ENCODE measurements at regions not wholly inside any gene's neighbourhood (a gene's known extent, or its start where the extent isn't known, plus 50 kb on each side); places are given as distances from the start of the nearest gene placed in this dataset.

- intact Hi-C loops (cut with micrococcal nuclease; ENCODE audit: unreplicated experiment), result no loop called here
- POLR2A ChIA-PET (ENCODE audit: unreplicated experiment), result no interaction called here
- H3K79me2 ChIP-seq (ENCODE audit: low read depth), result no peaks in the 10 kb centered on the region
Observed at GRCh38 chr10:10350050-10350449, 667.6 kb upstream of the CELF2 start.

DNA sequence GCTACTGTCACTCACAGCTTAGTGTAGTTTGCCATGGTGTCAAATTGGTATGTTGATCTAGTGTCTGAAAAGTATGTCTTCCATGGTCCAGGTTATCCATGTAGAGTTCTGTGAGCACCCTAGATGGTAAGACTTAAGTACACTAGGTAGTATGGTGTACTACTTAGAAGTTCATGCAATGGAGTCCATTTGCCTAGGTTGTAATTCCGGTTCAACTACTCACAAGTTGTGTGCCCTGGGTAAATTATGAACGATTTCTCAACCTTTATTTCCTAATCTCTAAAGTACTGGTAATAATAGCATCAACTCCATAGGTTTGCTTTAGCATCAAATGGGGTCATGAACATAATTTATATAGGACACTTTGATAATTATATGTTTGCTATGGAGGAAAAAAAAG, 666.2 kb upstream of the CELF2 start:
- no peaks in the 10 kb centered on the region for H3K79me2 ChIP-seq (ENCODE audit: low read depth)
- no peaks in the 10 kb centered on the region for H3F3A ChIP-seq (ENCODE audit: insufficient read depth, low read depth)
- H2AFZ ChIP-seq, result no peak overlapping the region
- H3K4me2 ChIP-seq, result no peak overlapping the region
- H3K4me1 ChIP-seq (replicated peaks; ENCODE audit: insufficient read depth), result no peaks in the 10 kb centered on the region
- H4K20me1 ChIP-seq (ENCODE audit: insufficient read depth), result no peaks in the 10 kb centered on the region
- intact Hi-C loops (cut with micrococcal nuclease; ENCODE audit: unreplicated experiment), result no loop called here
- H3K9me3 ChIP-seq (ENCODE audit: insufficient read depth, low read depth), result no peaks in the 10 kb centered on the region
- BruUV-seq (replicated peaks), result no TSS peak
- H3K36me3 ChIP-seq (ENCODE audit: low read depth), result no peaks in the 10 kb centered on the region
- ChIA-PET CTCF (no interaction called here), POLR2A (ENCODE audit: unreplicated experiment) (no interaction called here)
- no peak overlapping the region for H3K4me3 ChIP-seq
- no peaks in the 10 kb centered on the region for H3K27me3 ChIP-seq (ENCODE audit: insufficient read depth, low read depth)
- H3K9me2 ChIP-seq (ENCODE audit: insufficient read depth), result no peaks in the 10 kb centered on the region
- no peak for DNase-seq
- TF ChIP-seq, protein P1, sequence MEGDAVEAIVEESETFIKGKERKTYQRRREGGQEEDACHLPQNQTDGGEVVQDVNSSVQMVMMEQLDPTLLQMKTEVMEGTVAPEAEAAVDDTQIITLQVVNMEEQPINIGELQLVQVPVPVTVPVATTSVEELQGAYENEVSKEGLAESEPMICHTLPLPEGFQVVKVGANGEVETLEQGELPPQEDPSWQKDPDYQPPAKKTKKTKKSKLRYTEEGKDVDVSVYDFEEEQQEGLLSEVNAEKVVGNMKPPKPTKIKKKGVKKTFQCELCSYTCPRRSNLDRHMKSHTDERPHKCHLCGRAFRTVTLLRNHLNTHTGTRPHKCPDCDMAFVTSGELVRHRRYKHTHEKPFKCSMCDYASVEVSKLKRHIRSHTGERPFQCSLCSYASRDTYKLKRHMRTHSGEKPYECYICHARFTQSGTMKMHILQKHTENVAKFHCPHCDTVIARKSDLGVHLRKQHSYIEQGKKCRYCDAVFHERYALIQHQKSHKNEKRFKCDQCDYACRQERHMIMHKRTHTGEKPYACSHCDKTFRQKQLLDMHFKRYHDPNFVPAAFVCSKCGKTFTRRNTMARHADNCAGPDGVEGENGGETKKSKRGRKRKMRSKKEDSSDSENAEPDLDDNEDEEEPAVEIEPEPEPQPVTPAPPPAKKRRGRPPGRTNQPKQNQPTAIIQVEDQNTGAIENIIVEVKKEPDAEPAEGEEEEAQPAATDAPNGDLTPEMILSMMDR (conservative IDR thresholded peaks at IDR 0.05), result no peak
- H3K27ac ChIP-seq, result no peak overlapping the region

More at GRCh38 chr10:10350050-10350449, 667.6 kb upstream of the CELF2 start:
- Histone ChIP-seq H4K20me1 (ENCODE audit: insufficient read depth) (no peaks in the 10 kb centered on the region), H3K27ac (no peak overlapping the region), H3K4me1 (replicated peaks; ENCODE audit: insufficient read depth) (no peaks in the 10 kb centered on the region), H3F3A (ENCODE audit: insufficient read depth, low read depth) (no peaks in the 10 kb centered on the region), H3K27me3 (ENCODE audit: insufficient read depth, low read depth) (no peaks in the 10 kb centered on the region), H3K4me2 (no peak overlapping the region), H3K9me3 (ENCODE audit: insufficient read depth, low read depth) (no peaks in the 10 kb centered on the region), H3K9me2 (ENCODE audit: insufficient read depth) (no peaks in the 10 kb centered on the region), H2AFZ (no peak overlapping the region), H3K36me3 (ENCODE audit: low read depth) (no peaks in the 10 kb centered on the region), H3K4me3 (no peak overlapping the region)
- BruUV-seq (replicated peaks), result no TSS peak
- no peak for DNase-seq
- CTCF ChIA-PET, result no interaction called here
- TF ChIP-seq, protein P1 (conservative IDR thresholded peaks at IDR 0.05), result no peak
- no peak for TF ChIP-seq EZH2 (IDR thresholded peaks at IDR 0.05; ENCODE audit: low read depth)

DNA sequence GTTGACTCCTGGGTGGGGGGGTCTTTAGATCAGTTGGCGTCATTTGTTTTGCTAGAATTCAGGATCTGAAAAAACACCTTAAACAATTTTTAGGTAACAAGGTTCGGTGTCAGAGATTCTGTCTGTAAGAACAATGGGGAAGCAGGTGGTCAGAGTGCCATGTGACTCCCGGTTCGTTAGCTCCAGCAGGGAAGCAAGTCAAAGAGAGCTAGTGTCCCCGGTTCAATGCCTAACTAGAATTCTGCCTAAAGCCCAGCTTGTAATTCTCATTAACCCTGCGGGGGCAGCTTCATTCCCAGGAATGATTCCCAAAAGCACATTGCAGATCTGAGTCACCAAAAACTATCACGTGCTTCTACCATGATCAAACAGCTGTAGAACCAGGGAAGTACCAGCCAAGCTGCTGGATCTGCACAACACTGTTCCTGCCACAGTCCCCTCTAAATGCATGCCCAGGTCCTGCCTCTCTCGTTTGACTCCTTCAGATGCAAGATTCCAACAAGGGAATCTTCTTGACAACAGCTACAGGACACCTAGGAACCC, 664.3 kb upstream of the CELF2 start:
- intact Hi-C loops (cut with micrococcal nuclease; ENCODE audit: unreplicated experiment), result no loop called here
- Histone ChIP-seq H2AFZ (no peak overlapping the region), H3K27ac (no peak overlapping the region), H3K4me2 (no peak overlapping the region), H3K9me3 (ENCODE audit: insufficient read depth, low read depth) (no peaks in the 10 kb centered on the region), H3K27me3 (ENCODE audit: insufficient read depth, low read depth) (no peaks in the 10 kb centered on the region), H4K20me1 (ENCODE audit: insufficient read depth) (no peaks in the 10 kb centered on the region), H3K4me3 (no peak overlapping the region), H3K9me2 (ENCODE audit: insufficient read depth) (no peaks in the 10 kb centered on the region), H3F3A (ENCODE audit: insufficient read depth, low read depth) (no peaks in the 10 kb centered on the region), H3K79me2 (ENCODE audit: low read depth) (no peaks in the 10 kb centered on the region), H3K4me1 (replicated peaks; ENCODE audit: insufficient read depth) (no peaks in the 10 kb centered on the region), H3K36me3 (ENCODE audit: low read depth) (no peaks in the 10 kb centered on the region)
- BruUV-seq (replicated peaks), result no TSS peak
- DNase-seq, result no peak
- ChIA-PET POLR2A (ENCODE audit: unreplicated experiment) (no interaction called here), CTCF (no interaction called here)
- TF ChIP-seq, protein P1 (conservative IDR thresholded peaks at IDR 0.05), result no peak
- no peak for TF ChIP-seq EZH2 (IDR thresholded peaks at IDR 0.05; ENCODE audit: low read depth)
